ENCODE measurements at regions not wholly inside any gene's neighbourhood (a gene's known extent, or its start where the extent isn't known, plus 50 kb on each side); places are given as distances from the start of the nearest gene placed in this dataset.

GRCh38 chr10:131708225-131708880 is 192.5 kb upstream of the PPP2R2D start:
- Histone ChIP-seq H3K79me2 (ENCODE audit: control insufficient read depth, insufficient read depth, low read length) (no peaks in the 10 kb centered on the region), H3K36me3 (ENCODE audit: control insufficient read depth in 2 of 2, insufficient read depth in 2 of 2, low read length in 1 of 2) (no peaks in the 10 kb centered on the region), H3K4me1 (ENCODE audit: control insufficient read depth, insufficient read depth, low read length) (no peaks in the 10 kb centered on the region), H3K4me2 (ENCODE audit: control insufficient read depth, insufficient read depth) (no peak overlapping the region), H3K9me3 (replicated peaks; ENCODE audit: control insufficient read depth, insufficient read depth, low read length) (no peaks in the 10 kb centered on the region; the same call in 2 of the 3 replicates), H3K4me3 (no peak overlapping the region), H2AFZ (ENCODE audit: control insufficient read depth, low read depth, low read length) (no peak overlapping the region), H3K27me3 (replicated peaks in 1 of 2; ENCODE audit: control insufficient read depth in 2 of 2, insufficient read depth in 2 of 2, low read length in 1 of 2) (no peaks in the 10 kb centered on the region), H4K20me1 (ENCODE audit: control insufficient read depth, insufficient read depth) (no peaks in the 10 kb centered on the region), H3K27ac (ENCODE audit: control insufficient read depth, insufficient read depth) (no peak overlapping the region), H3K9ac (ENCODE audit: control insufficient read depth, insufficient read depth, low read length) (no peak overlapping the region)
- ChIA-PET POLR2A (no interaction called here), RAD21 (ENCODE audit: unreplicated experiment) (no interaction called here), CTCF (no interaction called here), SMC1A (ENCODE audit: uncharacterized antibody, unreplicated experiment) (no interaction called here)
- TF ChIP-seq POU2F2 (IDR thresholded peaks at IDR 0.05; ENCODE audit: borderline replicate concordance, low read depth, low read length) (no peak), LARP7 (IDR thresholded peaks at IDR 0.05) (no peak), ZBTB33 (IDR thresholded peaks at IDR 0.05) (no peak), CBX5 (IDR thresholded peaks at IDR 0.05; ENCODE audit: low read depth) (no peak), CBX3 (IDR thresholded peaks at IDR 0.05; ENCODE audit: borderline replicate concordance, low read depth) (no peak), IKZF1 (conservative IDR thresholded peaks at IDR 0.05) (no peak), MEF2A (IDR thresholded peaks at IDR 0.05; ENCODE audit: insufficient read depth, low read depth, low read length) (no peak), RAD51 (IDR thresholded peaks at IDR 0.05) (no peak), GATAD2B (conservative IDR thresholded peaks at IDR 0.05; ENCODE audit: low read depth) (no peak), ASH2L (IDR thresholded peaks at IDR 0.05; ENCODE audit: borderline replicate concordance, low read depth) (no peak), ZBTB4 (CRISPR knock-in tag; IDR thresholded peaks at IDR 0.05) (no peak), KDM1A (IDR thresholded peaks at IDR 0.05; ENCODE audit: borderline replicate concordance) (no peak), SMARCA5 (IDR thresholded peaks at IDR 0.05) (no peak), POLR2AphosphoS5 (IDR thresholded peaks at IDR 0.05; ENCODE audit: low read length) (no peak), TCF7 (IDR thresholded peaks at IDR 0.05; ENCODE audit: borderline replicate concordance) (no peak), MTA3 (IDR thresholded peaks at IDR 0.05; ENCODE audit: borderline replicate concordance, low read length) (no peak), CBFB (IDR thresholded peaks at IDR 0.05; ENCODE audit: low read depth) (no peak)
- TF ChIP-seq, protein P1, sequence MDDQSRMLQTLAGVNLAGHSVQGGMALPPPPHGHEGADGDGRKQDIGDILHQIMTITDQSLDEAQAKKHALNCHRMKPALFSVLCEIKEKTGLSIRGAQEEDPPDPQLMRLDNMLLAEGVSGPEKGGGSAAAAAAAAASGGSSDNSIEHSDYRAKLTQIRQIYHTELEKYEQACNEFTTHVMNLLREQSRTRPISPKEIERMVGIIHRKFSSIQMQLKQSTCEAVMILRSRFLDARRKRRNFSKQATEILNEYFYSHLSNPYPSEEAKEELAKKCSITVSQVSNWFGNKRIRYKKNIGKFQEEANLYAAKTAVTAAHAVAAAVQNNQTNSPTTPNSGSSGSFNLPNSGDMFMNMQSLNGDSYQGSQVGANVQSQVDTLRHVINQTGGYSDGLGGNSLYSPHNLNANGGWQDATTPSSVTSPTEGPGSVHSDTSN (IDR thresholded peaks at IDR 0.05; ENCODE audit: insufficient replicate concordance, low read depth, low read length) = no peak
- no peak for DNase-seq (ENCODE audit: low read depth, low spot score)
- ATAC-seq = no peak
- 33% methylated on average over 17 of the region's 17 CpGs for WGBS (ENCODE audit: insufficient coverage, insufficient replicate concordance, low lambda C conversion rate, missing lambda C conversion rate)
- in situ Hi-C loops (cut with MboI) = no loop called here
- intact Hi-C loops (cut with micrococcal nuclease; ENCODE audit: unreplicated experiment) = no loop called here
- no TSS peak for BruUV-seq (replicated peaks)
- FAIRE-seq = no peak
